Liver (tissue), 8 donors: ENCODE measurements at regions not wholly inside any gene's neighbourhood (a gene's known extent, or its start where the extent isn't known, plus 50 kb on each side); places are given as distances from the start of the nearest gene placed in this dataset.

Experiments used
- DNase-seq: peaks from one replicate; pipeline ENCODE4 v3.0.0-alpha.2; 2017; ENCODE audit warnings: low spot score
- H3K27ac ChIP-seq, 2 donors: one replicate each; pipeline ENCODE4 v1.7.0; 2013; ENCODE audit warnings: inconsistent platforms in 2 of 2, low read length in 2 of 2, control low read depth in 1 of 2, low read depth in 1 of 2, mild to moderate bottlenecking in 1 of 2
- H3K27me3 ChIP-seq, 4 donors: one replicate each; pipeline versions ENCODE4 v1.6.1 to v1.7.0; 2013; ENCODE audit warnings: low read length in 3 of 4, inconsistent platforms in 1 of 4, mild to moderate bottlenecking in 1 of 4, moderate library complexity in 1 of 4; ENCODE audit not compliant: control insufficient read depth in 4 of 4, insufficient read depth in 4 of 4
- H3K36me3 ChIP-seq, 4 donors: one replicate each; pipeline versions ENCODE4 v1.6.1 to v1.7.0; 2013; ENCODE audit warnings: low read length in 3 of 4, mild to moderate bottlenecking in 3 of 4, low read depth in 1 of 4, moderate library complexity in 1 of 4; ENCODE audit not compliant: control insufficient read depth in 4 of 4, insufficient read depth in 3 of 4
- H3K4me1 ChIP-seq, 4 donors: one replicate each; pipeline versions ENCODE4 v1.6.1 to v1.7.0; 2013; ENCODE audit warnings: low read length in 3 of 4, mild to moderate bottlenecking in 3 of 4, moderate library complexity in 1 of 4; ENCODE audit not compliant: control insufficient read depth in 4 of 4, insufficient read depth in 4 of 4
- H3K4me3 ChIP-seq, 3 donors: one replicate each; pipeline versions ENCODE4 v1.6.1 to v1.7.0; 2013; ENCODE audit warnings: low read length in 3 of 3, control low read depth in 1 of 3, low read depth in 1 of 3, mild to moderate bottlenecking in 1 of 3
- H3K9ac ChIP-seq, 2 donors: one replicate each; pipeline ENCODE4 v1.7.0; 2013; ENCODE audit warnings: low read length in 2 of 2, mild to moderate bottlenecking in 2 of 2, moderate library complexity in 2 of 2, control low read depth in 1 of 2, low read depth in 1 of 2
- H3K9me3 ChIP-seq, 4 donors: one replicate each; pipeline versions ENCODE4 v1.6.1 to v1.7.0; 2013; ENCODE audit warnings: low read length in 3 of 4; ENCODE audit not compliant: control insufficient read depth in 4 of 4
- ATF3 ChIP-seq: IDR thresholded peaks from 2 replicates; pipeline ENCODE4 v1.6.1; 2016; ENCODE audit warnings: antibody characterized with exemption
- CTCF ChIP-seq: fragments of 150-350 bp; IDR thresholded peaks from 2 replicates; pipeline ENCODE4 v1.5.1; 2017; ENCODE audit warnings: improper control_type of control experiment, low read depth, low read length; ENCODE audit not compliant: missing input control
- FOXA1 ChIP-seq: IDR thresholded peaks from 2 replicates; pipeline ENCODE4 v1.6.1; 2016; ENCODE audit warnings: antibody characterized with exemption
- FOXA2 ChIP-seq: IDR thresholded peaks from 2 replicates; pipeline ENCODE4 v1.6.1; 2016; ENCODE audit warnings: antibody characterized with exemption
- GABPA ChIP-seq, 2 donors: IDR thresholded peaks in 1 of 2; conservative IDR thresholded peaks in 1 of 2; 2 replicates each; pipeline ENCODE4 v1.6.1; 2016; ENCODE audit warnings: antibody characterized with exemption in 2 of 2, mild to moderate bottlenecking in 1 of 2, moderate library complexity in 1 of 2
- HNF4A ChIP-seq, 2 donors: conservative IDR thresholded peaks; 2 replicates each; pipeline ENCODE4 v1.6.1; 2016; ENCODE audit warnings: antibody characterized with exemption in 2 of 2, mild to moderate bottlenecking in 2 of 2
- HNF4G ChIP-seq: IDR thresholded peaks from 2 replicates; pipeline ENCODE4 v1.6.1; 2016; ENCODE audit warnings: antibody characterized with exemption
- JUND ChIP-seq, 2 donors: IDR thresholded peaks; 2 replicates each; pipeline ENCODE4 v1.6.1; 2016; ENCODE audit warnings: antibody characterized with exemption in 2 of 2
- NR2F2 ChIP-seq: IDR thresholded peaks from 2 replicates; pipeline ENCODE4 v1.6.1; 2016; ENCODE audit warnings: antibody characterized with exemption
- RAD21 ChIP-seq, 2 donors: IDR thresholded peaks; 2 replicates each; pipeline ENCODE4 v1.6.1; 2016; ENCODE audit warnings: antibody characterized with exemption in 2 of 2, mild to moderate bottlenecking in 2 of 2
- REST ChIP-seq: IDR thresholded peaks from 2 replicates; pipeline ENCODE4 v1.6.1; 2016; ENCODE audit warnings: antibody characterized with exemption, mild to moderate bottlenecking
- RXRA ChIP-seq, 2 donors: IDR thresholded peaks; 2 replicates each; pipeline ENCODE4 v1.6.1; 2017 to 2018; ENCODE audit warnings: antibody characterized with exemption in 2 of 2, mild to moderate bottlenecking in 1 of 2
- SP1 ChIP-seq: IDR thresholded peaks from 2 replicates; pipeline ENCODE4 v1.6.1; 2018; ENCODE audit warnings: antibody characterized with exemption, mild to moderate bottlenecking
- TAF1 ChIP-seq: conservative IDR thresholded peaks from 2 replicates; pipeline ENCODE4 v1.6.1; 2016; ENCODE audit warnings: antibody characterized with exemption, mild to moderate bottlenecking
- YY1 ChIP-seq: IDR thresholded peaks from 2 replicates; pipeline ENCODE4 v1.6.1; 2016; ENCODE audit warnings: antibody characterized with exemption, mild to moderate bottlenecking
- WGBS: extraction: QIAGEN DNeasy Blood & Tissue Kit; methylation state at CpG from one replicate; pipeline ENCODE4 v1.1.7; 2013; 5-methylcytosine and 5-hydroxymethylcytosine counted together
- TF ChIP-seq, protein P1 (sequence below): IDR thresholded peaks from 2 replicates; pipeline ENCODE4 v1.6.1; 2016; ENCODE audit warnings: antibody characterized with exemption
- TF ChIP-seq, protein P2 (sequence below): IDR thresholded peaks from 2 replicates; pipeline ENCODE4 v1.6.1; 2016; ENCODE audit warnings: antibody characterized with exemption
- donor health status: healthy.
- donor health status: healthy.
- donor health status: healthy.
- donor health status: healthy.
- donor health status: healthy.

GRCh38 chr6:66265737-66266136 lies 558.7 kb upstream of the EYS start:
- Histone ChIP-seq H3K9ac (no peak overlapping the region), H3K4me1 (no peaks in the 10 kb centered on the region), H3K9me3 (no peaks in the 10 kb centered on the region), H3K4me3 (no peak overlapping the region), H3K27me3 (no peaks in the 10 kb centered on the region), H3K27ac (no peak overlapping the region), H3K36me3 (no peaks in the 10 kb centered on the region)
- DNase-seq = no peak
- TF ChIP-seq ATF3 = no peak
- no peak for TF ChIP-seq SP1
- TF ChIP-seq GABPA (IDR thresholded peaks at IDR 0.05 in 1 of 2, conservative IDR thresholded peaks at IDR 0.05 in 1 of 2) = no peak
- no peak for TF ChIP-seq FOXA2
- no peak for TF ChIP-seq JUND (IDR thresholded peaks at IDR 0.05)
- TF ChIP-seq RXRA (IDR thresholded peaks at IDR 0.05) = no peak
- no peak for TF ChIP-seq NR2F2
- TF ChIP-seq HNF4A (conservative IDR thresholded peaks at IDR 0.05) = no peak
- TF ChIP-seq, protein P1, sequence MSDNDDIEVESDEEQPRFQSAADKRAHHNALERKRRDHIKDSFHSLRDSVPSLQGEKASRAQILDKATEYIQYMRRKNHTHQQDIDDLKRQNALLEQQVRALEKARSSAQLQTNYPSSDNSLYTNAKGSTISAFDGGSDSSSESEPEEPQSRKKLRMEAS = no peak
- no peak for TF ChIP-seq TAF1
- TF ChIP-seq RAD21 (IDR thresholded peaks at IDR 0.05) = no peak
- no peak for TF ChIP-seq REST
- TF ChIP-seq, protein P2, sequence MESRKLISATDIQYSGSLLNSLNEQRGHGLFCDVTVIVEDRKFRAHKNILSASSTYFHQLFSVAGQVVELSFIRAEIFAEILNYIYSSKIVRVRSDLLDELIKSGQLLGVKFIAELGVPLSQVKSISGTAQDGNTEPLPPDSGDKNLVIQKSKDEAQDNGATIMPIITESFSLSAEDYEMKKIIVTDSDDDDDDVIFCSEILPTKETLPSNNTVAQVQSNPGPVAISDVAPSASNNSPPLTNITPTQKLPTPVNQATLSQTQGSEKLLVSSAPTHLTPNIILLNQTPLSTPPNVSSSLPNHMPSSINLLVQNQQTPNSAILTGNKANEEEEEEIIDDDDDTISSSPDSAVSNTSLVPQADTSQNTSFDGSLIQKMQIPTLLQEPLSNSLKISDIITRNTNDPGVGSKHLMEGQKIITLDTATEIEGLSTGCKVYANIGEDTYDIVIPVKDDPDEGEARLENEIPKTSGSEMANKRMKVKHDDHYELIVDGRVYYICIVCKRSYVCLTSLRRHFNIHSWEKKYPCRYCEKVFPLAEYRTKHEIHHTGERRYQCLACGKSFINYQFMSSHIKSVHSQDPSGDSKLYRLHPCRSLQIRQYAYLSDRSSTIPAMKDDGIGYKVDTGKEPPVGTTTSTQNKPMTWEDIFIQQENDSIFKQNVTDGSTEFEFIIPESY = no peak
- no peak for TF ChIP-seq YY1
- TF ChIP-seq HNF4G = no peak
- TF ChIP-seq FOXA1 = no peak
- TF ChIP-seq CTCF = no peak
- WGBS = 28% methylated on average over 1 of the region's 1 CpG

GRCh38 chr6:66264376-66264775 lies 557.4 kb upstream of the EYS start:
- no peak overlapping the region for H3K9ac ChIP-seq
- peaks cover 0 to under 1% (median 0%) of the 10 kb centered on the region in 4 donors for H3K27me3 ChIP-seq
- no peak for DNase-seq
- H3K27ac ChIP-seq = no peak overlapping the region
- H3K4me3 ChIP-seq = no peak overlapping the region
- no peaks in the 10 kb centered on the region for H3K36me3 ChIP-seq
- no peak for TF ChIP-seq CTCF
- no peak for TF ChIP-seq FOXA2
- no peak for TF ChIP-seq TAF1
- TF ChIP-seq, protein P2 = no peak
- WGBS = 57% methylated on average over 4 of the region's 4 CpGs
- no peaks in the 10 kb centered on the region for H3K4me1 ChIP-seq
- peaks cover 0 to 6% (median 1%) of the 10 kb centered on the region in 4 donors for H3K9me3 ChIP-seq
